AG04450 (cell line): ENCODE measurements at regions not wholly inside any gene's neighbourhood (a gene's known extent, or its start where the extent isn't known, plus 50 kb on each side); places are given as distances from the start of the nearest gene placed in this dataset.

Experiments
- CTCF ChIA-PET: fragments of 300-600, 350-600 bp; formaldehyde crosslinking; extraction: SDS; loops from one replicate; lab custom pipeline; 2022; ENCODE audit warnings: antibody characterized with exemption, inconsistent platforms; lab: Charles Lee
- POLR2A ChIA-PET: fragments of 350-600 bp; formaldehyde crosslinking; extraction: SDS; loops from one replicate; lab custom pipeline; 2021; ENCODE audit warnings: antibody characterized with exemption, inconsistent platforms; lab: Yijun Ruan, JAX
- DNase-seq: peaks from one replicate; pipeline ENCODE4 v3.0.0-alpha.2; 2011; ENCODE audit warnings: low read depth, low spot score
- H3K27ac ChIP-seq: one replicate; pipeline ENCODE4 v1.5.1; 2012; ENCODE audit warnings: low read depth, low read length, control low read depth
- H3K27me3 ChIP-seq: one replicate; pipeline ENCODE4 v1.6.0; 2012; ENCODE audit warnings: low read length; ENCODE audit not compliant: control insufficient read depth, insufficient read depth
- H3K4me3 ChIP-seq: 2 replicates; pipeline ENCODE4 v1.5.1; 2011; ENCODE audit warnings: mild to moderate bottlenecking, low read depth, low read length, control low read depth
- H3K9me3 ChIP-seq: 2 replicates; pipeline ENCODE4 v1.5.1; 2012; ENCODE audit warnings: low read length; ENCODE audit not compliant: control insufficient read depth, insufficient read depth
- TF ChIP-seq, protein P1 (sequence below): IDR thresholded peaks from 2 replicates; pipeline ENCODE4 v1.5.1; 2011; ENCODE audit warnings: low read depth, low read length, control low read depth, inconsistent platforms

DNA sequence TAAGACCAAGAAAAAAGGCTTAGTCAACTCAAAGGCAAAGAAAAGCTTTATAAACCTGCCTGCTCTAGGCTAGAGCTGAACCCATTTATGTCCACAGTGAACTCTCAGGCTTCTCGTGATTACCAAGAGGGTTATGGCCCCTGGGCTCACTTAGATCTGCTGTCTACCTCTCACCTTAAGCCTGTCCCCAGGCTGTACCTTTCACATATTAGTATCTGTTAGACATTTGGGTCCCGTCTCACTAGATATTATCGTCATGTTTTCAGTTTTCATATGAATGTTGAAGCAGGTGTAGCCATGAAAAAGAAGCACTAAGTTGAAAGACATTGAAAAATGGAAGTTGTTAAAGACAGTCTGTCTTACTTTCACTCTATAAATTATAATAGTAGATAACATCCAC, 75.2 kb upstream of the COX7C start:
- ChIA-PET CTCF (no interaction called here), POLR2A (no interaction called here)
- Histone ChIP-seq H3K27me3 (no peaks in the 10 kb centered on the region), H3K27ac (no peak overlapping the region), H3K9me3 (no peaks in the 10 kb centered on the region), H3K4me3 (no peak overlapping the region)
- TF ChIP-seq, protein P1, sequence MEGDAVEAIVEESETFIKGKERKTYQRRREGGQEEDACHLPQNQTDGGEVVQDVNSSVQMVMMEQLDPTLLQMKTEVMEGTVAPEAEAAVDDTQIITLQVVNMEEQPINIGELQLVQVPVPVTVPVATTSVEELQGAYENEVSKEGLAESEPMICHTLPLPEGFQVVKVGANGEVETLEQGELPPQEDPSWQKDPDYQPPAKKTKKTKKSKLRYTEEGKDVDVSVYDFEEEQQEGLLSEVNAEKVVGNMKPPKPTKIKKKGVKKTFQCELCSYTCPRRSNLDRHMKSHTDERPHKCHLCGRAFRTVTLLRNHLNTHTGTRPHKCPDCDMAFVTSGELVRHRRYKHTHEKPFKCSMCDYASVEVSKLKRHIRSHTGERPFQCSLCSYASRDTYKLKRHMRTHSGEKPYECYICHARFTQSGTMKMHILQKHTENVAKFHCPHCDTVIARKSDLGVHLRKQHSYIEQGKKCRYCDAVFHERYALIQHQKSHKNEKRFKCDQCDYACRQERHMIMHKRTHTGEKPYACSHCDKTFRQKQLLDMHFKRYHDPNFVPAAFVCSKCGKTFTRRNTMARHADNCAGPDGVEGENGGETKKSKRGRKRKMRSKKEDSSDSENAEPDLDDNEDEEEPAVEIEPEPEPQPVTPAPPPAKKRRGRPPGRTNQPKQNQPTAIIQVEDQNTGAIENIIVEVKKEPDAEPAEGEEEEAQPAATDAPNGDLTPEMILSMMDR, result no peak
- no peak for DNase-seq

- TF ChIP-seq, protein P1, result no peak
- H3K27ac ChIP-seq, result no peak overlapping the region
- no peak for DNase-seq
- ChIA-PET CTCF (no interaction called here), POLR2A (no interaction called here)
- H3K9me3 ChIP-seq, result no peaks in the 10 kb centered on the region
- H3K4me3 ChIP-seq, result no peak overlapping the region
- H3K27me3 ChIP-seq, result no peaks in the 10 kb centered on the region
These were observed 71.7 kb upstream of the COX7C start for GRCh38 chr5:86546044-86546443.

DNA sequence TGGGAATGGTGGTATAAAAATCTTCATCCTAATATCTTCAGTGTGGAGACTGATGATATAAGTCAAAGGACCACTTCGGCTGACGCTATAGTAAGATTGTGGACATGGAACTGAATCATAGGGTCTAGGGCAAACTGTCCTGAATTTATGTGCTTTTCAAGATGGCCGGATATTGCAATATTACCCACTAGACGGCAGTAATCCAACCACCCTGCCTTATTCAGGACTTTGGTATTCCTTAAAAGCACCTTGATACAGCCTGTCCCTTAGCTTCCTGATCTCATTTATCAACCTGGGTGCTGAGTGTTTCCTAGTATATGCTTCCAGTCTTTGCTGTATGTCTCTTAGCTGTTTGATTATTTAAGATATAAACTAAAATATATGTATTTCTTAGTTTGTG, 71.2 kb upstream of the COX7C start:
- Histone ChIP-seq H3K27me3 (no peaks in the 10 kb centered on the region), H3K9me3 (no peaks in the 10 kb centered on the region), H3K27ac (no peak overlapping the region), H3K4me3 (no peak overlapping the region)
- CTCF ChIA-PET, result no interaction called here
- POLR2A ChIA-PET, result no interaction called here
- TF ChIP-seq, protein P1, result no peak
- no peak for DNase-seq

- Histone ChIP-seq H3K27me3 (no peaks in the 10 kb centered on the region), H3K4me3 (no peak overlapping the region), H3K9me3 (no peaks in the 10 kb centered on the region), H3K27ac (no peak overlapping the region)
- CTCF ChIA-PET, result no interaction called here
- no peak for DNase-seq
- POLR2A ChIA-PET, result no interaction called here
- TF ChIP-seq, protein P1, result no peak
These were observed 63.1 kb upstream of the COX7C start for GRCh38 chr5:86554638-86555037.

DNA sequence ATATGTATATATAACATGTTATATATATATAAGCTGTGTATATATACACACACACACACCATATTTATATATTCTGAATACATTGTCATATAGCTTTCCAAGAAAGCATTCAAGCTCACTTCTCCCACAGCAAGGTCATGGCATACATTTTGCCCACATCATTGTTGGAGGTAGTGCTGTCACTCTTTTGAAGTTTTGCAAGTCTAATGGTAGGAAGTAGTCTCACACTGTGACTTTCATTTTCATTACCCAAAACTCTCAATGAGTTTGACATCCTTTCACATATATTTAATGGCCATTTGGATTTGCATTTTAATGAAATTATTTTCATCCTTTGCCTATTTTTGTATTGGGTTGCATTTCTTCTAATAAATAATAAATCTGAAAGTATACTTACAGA, 59.8 kb upstream of the COX7C start:
- TF ChIP-seq, protein P1, result no peak
- DNase-seq, result no peak
- H3K27me3 ChIP-seq, result no peaks in the 10 kb centered on the region
- H3K4me3 ChIP-seq, result no peak overlapping the region
- ChIA-PET POLR2A (no interaction called here), CTCF (no interaction called here)
- no peak overlapping the region for H3K27ac ChIP-seq
- H3K9me3 ChIP-seq, result no peaks in the 10 kb centered on the region
